ENCODE measurements at regions not wholly inside any gene's neighbourhood (a gene's known extent, or its start where the extent isn't known, plus 50 kb on each side); places are given as distances from the start of the nearest gene placed in this dataset.

- TF ChIP-seq, protein P1, sequence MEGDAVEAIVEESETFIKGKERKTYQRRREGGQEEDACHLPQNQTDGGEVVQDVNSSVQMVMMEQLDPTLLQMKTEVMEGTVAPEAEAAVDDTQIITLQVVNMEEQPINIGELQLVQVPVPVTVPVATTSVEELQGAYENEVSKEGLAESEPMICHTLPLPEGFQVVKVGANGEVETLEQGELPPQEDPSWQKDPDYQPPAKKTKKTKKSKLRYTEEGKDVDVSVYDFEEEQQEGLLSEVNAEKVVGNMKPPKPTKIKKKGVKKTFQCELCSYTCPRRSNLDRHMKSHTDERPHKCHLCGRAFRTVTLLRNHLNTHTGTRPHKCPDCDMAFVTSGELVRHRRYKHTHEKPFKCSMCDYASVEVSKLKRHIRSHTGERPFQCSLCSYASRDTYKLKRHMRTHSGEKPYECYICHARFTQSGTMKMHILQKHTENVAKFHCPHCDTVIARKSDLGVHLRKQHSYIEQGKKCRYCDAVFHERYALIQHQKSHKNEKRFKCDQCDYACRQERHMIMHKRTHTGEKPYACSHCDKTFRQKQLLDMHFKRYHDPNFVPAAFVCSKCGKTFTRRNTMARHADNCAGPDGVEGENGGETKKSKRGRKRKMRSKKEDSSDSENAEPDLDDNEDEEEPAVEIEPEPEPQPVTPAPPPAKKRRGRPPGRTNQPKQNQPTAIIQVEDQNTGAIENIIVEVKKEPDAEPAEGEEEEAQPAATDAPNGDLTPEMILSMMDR (IDR thresholded peaks at IDR 0.05; ENCODE audit: poor library complexity), result no peak
- TF ChIP-seq EZH2 (IDR thresholded peaks at IDR 0.05; ENCODE audit: borderline replicate concordance), result no peak
Measured at GRCh38 chr13:82364525-82364924, 1517.7 kb downstream of the SLITRK1 start.

Data from hepatocyte (in vitro differentiated cells).